PFSK-1 (cell line): ENCODE measurements at regions not wholly inside any gene's neighbourhood (a gene's known extent, or its start where the extent isn't known, plus 50 kb on each side); places are given as distances from the start of the nearest gene placed in this dataset.

Source experiments
- FOXP2 ChIP-seq: optimal IDR thresholded peaks from 2 replicates; pipeline ENCODE3; 2011; ENCODE audit warnings: borderline replicate concordance, control low read depth, inconsistent platforms; ENCODE audit not compliant: insufficient read depth; ENCODE audit errors: extremely low read length, extremely low read depth
- POLR2AphosphoS5 ChIP-seq: IDR thresholded peaks from 2 replicates; pipeline ENCODE4 v1.6.1; 2012; ENCODE audit warnings: low read depth, mild to moderate bottlenecking, control low read depth, low read length, moderate library complexity
- SIN3A ChIP-seq: IDR thresholded peaks from 2 replicates; pipeline ENCODE4 v1.6.1; 2012; ENCODE audit warnings: mild to moderate bottlenecking, low read length, moderate library complexity, borderline replicate concordance; ENCODE audit not compliant: insufficient read depth
- TAF1 ChIP-seq: IDR thresholded peaks from 2 replicates; pipeline ENCODE4 v1.6.1; 2012; ENCODE audit warnings: low read length, control low read depth, borderline replicate concordance; ENCODE audit not compliant: insufficient read depth
- TF ChIP-seq, protein P1 (sequence below), 2 experiments: IDR thresholded peaks; 2 replicates each; pipeline versions ENCODE4 v1.6.1 to v1.8.0; 2011 to 2012; ENCODE audit warnings: low read depth in 2 of 2, low read length in 2 of 2, control low read depth in 1 of 2, inconsistent platforms in 1 of 2, mild to moderate bottlenecking in 1 of 2, moderate library complexity in 1 of 2; ENCODE audit not compliant: insufficient read depth in 1 of 2

DNA sequence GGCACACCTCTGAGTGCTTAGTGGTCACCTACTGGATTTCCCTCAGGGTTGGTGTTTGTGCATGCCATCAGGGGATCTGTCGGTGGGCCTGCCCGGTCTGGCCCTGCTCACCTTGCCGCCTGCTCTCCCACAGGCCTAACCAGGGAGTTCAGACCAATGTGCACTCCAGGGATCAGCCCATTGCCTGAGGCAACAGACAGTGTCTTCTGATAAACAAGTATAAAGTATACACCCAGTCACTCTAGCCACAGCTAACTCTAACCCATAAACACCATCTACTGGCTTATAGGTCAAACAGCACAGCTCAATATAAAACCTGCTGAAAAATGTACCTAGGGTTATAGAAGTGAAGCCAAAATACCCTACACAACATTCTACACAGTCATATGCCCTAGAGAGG, 1300.0 kb downstream of the PLA2G4A start:
- TF ChIP-seq POLR2AphosphoS5, result no peak
- TF ChIP-seq, protein P1, sequence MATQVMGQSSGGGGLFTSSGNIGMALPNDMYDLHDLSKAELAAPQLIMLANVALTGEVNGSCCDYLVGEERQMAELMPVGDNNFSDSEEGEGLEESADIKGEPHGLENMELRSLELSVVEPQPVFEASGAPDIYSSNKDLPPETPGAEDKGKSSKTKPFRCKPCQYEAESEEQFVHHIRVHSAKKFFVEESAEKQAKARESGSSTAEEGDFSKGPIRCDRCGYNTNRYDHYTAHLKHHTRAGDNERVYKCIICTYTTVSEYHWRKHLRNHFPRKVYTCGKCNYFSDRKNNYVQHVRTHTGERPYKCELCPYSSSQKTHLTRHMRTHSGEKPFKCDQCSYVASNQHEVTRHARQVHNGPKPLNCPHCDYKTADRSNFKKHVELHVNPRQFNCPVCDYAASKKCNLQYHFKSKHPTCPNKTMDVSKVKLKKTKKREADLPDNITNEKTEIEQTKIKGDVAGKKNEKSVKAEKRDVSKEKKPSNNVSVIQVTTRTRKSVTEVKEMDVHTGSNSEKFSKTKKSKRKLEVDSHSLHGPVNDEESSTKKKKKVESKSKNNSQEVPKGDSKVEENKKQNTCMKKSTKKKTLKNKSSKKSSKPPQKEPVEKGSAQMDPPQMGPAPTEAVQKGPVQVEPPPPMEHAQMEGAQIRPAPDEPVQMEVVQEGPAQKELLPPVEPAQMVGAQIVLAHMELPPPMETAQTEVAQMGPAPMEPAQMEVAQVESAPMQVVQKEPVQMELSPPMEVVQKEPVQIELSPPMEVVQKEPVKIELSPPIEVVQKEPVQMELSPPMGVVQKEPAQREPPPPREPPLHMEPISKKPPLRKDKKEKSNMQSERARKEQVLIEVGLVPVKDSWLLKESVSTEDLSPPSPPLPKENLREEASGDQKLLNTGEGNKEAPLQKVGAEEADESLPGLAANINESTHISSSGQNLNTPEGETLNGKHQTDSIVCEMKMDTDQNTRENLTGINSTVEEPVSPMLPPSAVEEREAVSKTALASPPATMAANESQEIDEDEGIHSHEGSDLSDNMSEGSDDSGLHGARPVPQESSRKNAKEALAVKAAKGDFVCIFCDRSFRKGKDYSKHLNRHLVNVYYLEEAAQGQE (IDR thresholded peaks at IDR 0.05; ENCODE audit: insufficient read depth in 1 of 2, low read depth in 2 of 2, low read length in 2 of 2), result no peak
- TF ChIP-seq TAF1, result no peak
- TF ChIP-seq FOXP2, result no peak

DNA sequence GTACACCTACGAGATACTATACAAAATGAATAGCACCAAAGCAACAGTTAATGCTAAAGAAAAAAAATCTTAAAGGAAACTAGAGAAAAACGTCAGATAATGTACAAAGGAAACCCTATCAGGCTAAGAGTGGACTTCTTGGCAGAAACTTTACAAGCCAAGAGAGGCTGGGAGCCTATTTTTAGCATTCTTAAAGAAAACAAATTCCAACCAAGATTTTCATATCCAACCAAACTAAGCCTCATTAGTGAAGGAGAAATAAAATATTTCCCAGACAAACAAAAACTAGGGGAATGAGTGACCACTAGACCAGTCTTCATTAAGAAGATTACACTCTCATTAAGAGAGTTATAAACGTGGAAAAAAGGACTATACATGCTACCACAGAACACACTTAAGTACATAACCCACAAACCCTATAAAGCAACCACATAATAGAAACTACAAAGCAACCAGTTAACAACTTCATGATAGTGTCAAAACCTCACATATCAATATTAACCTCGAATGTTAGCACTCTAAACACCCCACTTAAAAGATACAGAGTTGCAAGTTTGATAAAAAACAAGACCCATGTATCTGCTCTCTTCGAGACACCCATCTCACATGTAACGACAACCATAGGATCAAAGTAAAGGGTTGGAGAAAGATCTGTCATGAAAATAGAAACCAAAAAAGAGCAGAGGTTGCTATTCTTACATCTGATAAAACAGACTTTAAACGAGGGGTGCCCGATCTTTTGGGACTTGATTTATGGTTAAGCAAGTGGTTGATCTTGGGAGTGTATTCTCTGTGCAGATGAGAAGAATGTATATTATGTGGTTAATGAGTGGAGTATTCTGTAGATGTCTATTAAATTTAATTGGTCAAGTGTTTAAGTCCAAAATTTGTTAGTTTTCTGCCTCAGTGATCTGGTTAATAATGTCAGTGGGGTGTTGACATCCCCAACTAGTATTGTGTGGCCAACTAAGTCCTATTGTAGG, 1301.4 kb downstream of the PLA2G4A start:
- TF ChIP-seq TAF1, result no peak

DNA sequence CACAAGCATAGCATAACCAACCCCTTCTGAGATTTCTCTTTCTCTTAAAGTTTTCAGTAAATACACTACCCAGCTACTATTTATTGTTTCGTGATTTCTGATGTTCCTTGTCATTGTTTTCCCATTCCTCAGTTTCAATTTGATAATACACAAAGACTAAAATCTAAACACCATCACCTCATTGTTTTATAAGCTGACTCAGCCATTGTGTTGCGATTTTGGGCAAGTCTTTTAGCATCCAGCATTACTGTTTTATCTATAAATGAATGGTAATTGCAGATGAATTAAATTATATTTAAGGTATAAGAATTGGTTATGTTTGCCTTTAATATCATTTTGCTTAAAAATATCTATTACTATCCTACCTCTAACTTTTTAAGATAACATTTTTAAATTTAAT, 1308.5 kb downstream of the PLA2G4A start:
- TF ChIP-seq SIN3A (no peak), FOXP2 (no peak), POLR2AphosphoS5 (no peak), TAF1 (no peak)
- TF ChIP-seq, protein P1 (IDR thresholded peaks at IDR 0.05; ENCODE audit: insufficient read depth in 1 of 2, low read depth in 2 of 2, low read length in 2 of 2), result no peak

DNA sequence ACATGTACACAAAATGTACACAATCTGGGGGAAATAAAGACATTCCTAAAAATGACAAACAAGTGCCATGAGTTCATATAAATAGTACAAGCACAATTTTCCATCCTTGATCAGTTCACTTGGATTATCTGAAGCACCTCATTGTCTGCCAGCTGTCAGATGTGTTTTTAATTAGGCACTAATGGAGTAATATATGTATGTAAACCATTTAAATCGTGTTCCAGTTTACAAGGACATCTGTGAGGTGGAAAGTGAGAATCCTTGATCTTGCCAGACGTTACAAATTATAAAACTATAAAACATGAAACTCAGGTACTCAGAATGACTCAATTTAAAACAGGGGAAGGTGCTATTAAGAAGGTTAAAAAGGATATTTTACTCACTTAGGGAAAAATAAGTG, 1312.2 kb downstream of the PLA2G4A start:
- TF ChIP-seq SIN3A (no peak), FOXP2 (no peak), POLR2AphosphoS5 (no peak), TAF1 (no peak)
- TF ChIP-seq, protein P1 (IDR thresholded peaks at IDR 0.05; ENCODE audit: insufficient read depth in 1 of 2, low read depth in 2 of 2, low read length in 2 of 2), result no peak

DNA sequence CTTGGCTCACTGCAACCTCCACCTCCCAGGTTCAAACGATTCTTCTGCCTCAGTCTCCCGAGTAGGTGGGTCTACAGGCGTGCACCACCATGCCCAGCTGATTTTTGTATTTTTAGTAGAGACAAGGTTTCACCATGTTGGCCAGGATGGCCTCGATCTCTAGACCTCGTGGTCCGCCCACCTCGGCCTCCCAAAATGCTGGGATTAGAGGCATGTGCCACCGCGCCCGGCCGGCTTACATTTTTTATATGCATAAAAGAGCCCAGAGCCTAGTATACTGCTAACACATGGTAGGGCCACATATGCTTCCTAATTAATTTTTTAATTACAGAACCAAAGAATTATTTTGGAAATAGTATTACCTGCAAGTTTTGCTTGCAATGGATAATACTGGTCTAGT, 1325.4 kb downstream of the PLA2G4A start:
- TF ChIP-seq SIN3A (no peak), FOXP2 (no peak), TAF1 (no peak), POLR2AphosphoS5 (no peak)
- TF ChIP-seq, protein P1 (IDR thresholded peaks at IDR 0.05; ENCODE audit: insufficient read depth in 1 of 2, low read depth in 2 of 2, low read length in 2 of 2), result no peak
